IPS-18a (cell line): ENCODE measurements at regions not wholly inside any gene's neighbourhood (a gene's known extent, or its start where the extent isn't known, plus 50 kb on each side); places are given as distances from the start of the nearest gene placed in this dataset.
"Not testable (repeated sequence)": the region's sequence is repeated elsewhere in the genome, so short reads cannot be mapped to it uniquely, and the experiment has no call there.

ENCODE experiments used
- H3K27ac ChIP-seq: one replicate; pipeline ENCODE4 v1.5.1; 2013; ENCODE audit warnings: low read length
- H3K27me3 ChIP-seq: one replicate; pipeline ENCODE4 v1.6.1; 2013; ENCODE audit warnings: mild to moderate bottlenecking, low read length; ENCODE audit not compliant: control insufficient read depth, insufficient read depth
- H3K36me3 ChIP-seq: one replicate; pipeline ENCODE4 v1.6.1; 2013; ENCODE audit warnings: low read depth, low read length; ENCODE audit not compliant: control insufficient read depth
- H3K4me1 ChIP-seq: one replicate; pipeline ENCODE4 v1.6.1; 2013; ENCODE audit warnings: low read depth, low read length; ENCODE audit not compliant: control insufficient read depth
- H3K4me3 ChIP-seq: one replicate; pipeline ENCODE4 v1.5.1; 2013; ENCODE audit warnings: low read length
- H3K9ac ChIP-seq: one replicate; pipeline ENCODE4 v1.6.1; 2013; ENCODE audit warnings: mild to moderate bottlenecking, low read length, moderate library complexity
- H3K9me3 ChIP-seq: one replicate; pipeline ENCODE4 v1.6.1; 2013; ENCODE audit warnings: low read depth, low read length; ENCODE audit not compliant: control insufficient read depth

DNA sequence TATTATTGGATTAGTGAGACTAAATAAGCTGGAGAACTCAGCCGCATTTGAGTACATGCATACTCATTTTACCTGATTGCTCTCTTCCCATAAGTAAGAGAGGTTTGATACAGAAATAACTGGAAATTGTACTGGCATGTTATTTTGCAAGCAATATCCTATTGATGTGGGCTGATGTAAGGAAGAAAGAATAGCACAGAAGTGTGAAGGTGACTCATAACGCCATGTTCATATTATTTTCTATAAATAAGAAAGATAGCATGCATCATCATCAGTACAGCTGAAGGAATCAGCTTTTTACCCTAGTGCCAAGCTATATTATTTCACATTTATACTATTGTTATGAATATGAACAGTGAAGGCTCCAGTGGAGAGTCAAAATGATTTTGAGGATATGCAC is 138.3 kb upstream of the FAM47A start:
- Histone ChIP-seq H3K4me3 (no peak overlapping the region), H3K27me3 (no peaks in the 10 kb centered on the region), H3K27ac (no peak overlapping the region), H3K36me3 (no peaks in the 10 kb centered on the region), H3K9me3 (peaks cover 16% of the 10 kb centered on the region), H3K4me1 (peaks cover 9% of the 10 kb centered on the region), H3K9ac (no peak overlapping the region)

DNA sequence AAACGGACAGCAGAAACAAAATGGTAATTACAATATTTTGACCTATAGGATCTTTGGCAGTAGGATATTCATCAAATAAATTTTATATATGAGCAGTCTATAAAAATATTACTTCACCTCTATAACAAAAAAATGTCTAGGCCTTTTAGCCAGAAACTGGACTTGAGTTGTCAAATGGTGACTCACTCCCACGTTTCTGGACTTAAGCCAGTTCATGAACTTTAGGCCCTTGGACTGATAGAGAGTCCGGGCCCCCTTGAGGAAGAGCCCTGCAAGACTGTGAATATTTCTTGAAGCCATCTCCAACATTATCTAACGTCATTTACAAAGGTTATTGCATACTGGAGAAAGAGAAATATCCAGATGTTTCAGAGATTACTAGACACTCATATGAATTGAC is 106.8 kb upstream of the FAM47A start:
- H3K27ac ChIP-seq: no peak overlapping the region

DNA sequence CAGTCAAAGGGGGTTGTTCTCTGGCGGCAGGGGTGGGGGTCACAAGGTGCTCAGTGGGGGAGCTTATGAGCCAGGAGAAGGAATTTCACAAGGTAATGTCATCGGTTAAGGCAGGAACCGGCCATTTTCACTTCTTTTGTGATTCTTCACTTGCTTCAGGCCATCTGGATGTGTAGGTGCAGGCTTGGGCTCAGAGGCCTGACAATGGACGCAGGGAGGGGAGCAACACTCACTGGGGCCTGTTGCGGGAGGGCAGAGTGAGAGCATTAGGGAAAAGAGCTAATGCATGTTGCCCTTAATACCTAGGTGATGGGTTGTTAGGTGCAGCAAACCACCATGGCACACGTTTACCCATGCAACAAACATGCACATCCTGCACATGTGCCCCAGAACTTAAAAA is 98.0 kb upstream of the FAM47A start:
- H3K4me1 ChIP-seq, H3K36me3 ChIP-seq, H3K27ac ChIP-seq, H3K9ac ChIP-seq, H3K4me3 ChIP-seq, H3K27me3 ChIP-seq: not testable (repeated sequence)
- H3K9me3 ChIP-seq: peaks cover 16% of the 10 kb centered on the region

More for the DNA sequence above, 106.8 kb upstream of the FAM47A start:
- no peaks in the 10 kb centered on the region for H3K27me3 ChIP-seq
- no peaks in the 10 kb centered on the region for H3K36me3 ChIP-seq
- H3K9ac ChIP-seq: no peak overlapping the region
- H3K4me1 ChIP-seq: no peaks in the 10 kb centered on the region
- peaks cover 15% of the 10 kb centered on the region for H3K9me3 ChIP-seq
- H3K4me3 ChIP-seq: no peak overlapping the region

DNA sequence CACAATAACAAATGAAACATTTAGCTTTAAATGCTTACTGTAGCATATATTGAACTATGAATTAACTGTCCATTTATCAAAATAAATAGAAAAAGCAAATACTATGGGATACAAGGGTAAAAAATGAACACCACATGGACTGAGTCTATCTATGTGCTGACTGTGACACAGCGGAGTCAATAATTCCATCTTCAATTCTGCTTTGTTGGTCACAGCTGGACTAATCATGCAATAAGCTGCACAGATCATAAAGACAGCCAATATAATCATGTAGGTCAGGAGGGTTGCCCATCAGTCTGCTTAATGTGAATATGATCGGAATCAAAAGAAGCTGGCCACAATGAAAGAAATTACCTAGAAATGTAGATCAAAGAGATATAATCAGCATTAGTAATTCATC is 95.7 kb upstream of the FAM47A start:
- H3K27me3 ChIP-seq: no peaks in the 10 kb centered on the region
- H3K9me3 ChIP-seq: peaks cover 20% of the 10 kb centered on the region
- no peaks in the 10 kb centered on the region for H3K4me1 ChIP-seq
- H3K36me3 ChIP-seq: no peaks in the 10 kb centered on the region
- no peak overlapping the region for H3K27ac ChIP-seq
- H3K9ac ChIP-seq: no peak overlapping the region
- H3K4me3 ChIP-seq: no peak overlapping the region

DNA sequence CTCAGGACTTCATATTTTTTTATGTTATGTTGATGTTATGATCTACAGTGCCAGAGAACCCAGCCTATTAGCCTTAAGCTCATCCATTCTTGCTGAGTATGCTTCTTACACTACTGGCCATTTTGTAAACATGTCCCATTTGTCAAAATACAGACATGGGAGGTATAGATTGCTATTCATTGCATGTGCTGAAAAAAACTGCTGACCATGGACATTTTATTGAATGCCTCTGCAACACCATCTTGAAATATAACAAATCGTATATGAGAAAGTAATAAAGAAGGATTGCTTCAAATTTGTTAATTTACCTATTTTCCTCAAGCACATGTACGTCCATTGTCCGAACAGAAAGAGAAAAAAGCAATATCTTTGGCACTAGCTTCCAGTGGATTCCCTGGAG is 91.5 kb upstream of the FAM47A start:
- H3K27ac ChIP-seq: no peak overlapping the region
- H3K27me3 ChIP-seq: no peaks in the 10 kb centered on the region
- H3K4me3 ChIP-seq: no peak overlapping the region
- H3K36me3 ChIP-seq: no peaks in the 10 kb centered on the region
- H3K4me1 ChIP-seq: no peaks in the 10 kb centered on the region
- no peak overlapping the region for H3K9ac ChIP-seq
- H3K9me3 ChIP-seq: peaks cover 23% of the 10 kb centered on the region

DNA sequence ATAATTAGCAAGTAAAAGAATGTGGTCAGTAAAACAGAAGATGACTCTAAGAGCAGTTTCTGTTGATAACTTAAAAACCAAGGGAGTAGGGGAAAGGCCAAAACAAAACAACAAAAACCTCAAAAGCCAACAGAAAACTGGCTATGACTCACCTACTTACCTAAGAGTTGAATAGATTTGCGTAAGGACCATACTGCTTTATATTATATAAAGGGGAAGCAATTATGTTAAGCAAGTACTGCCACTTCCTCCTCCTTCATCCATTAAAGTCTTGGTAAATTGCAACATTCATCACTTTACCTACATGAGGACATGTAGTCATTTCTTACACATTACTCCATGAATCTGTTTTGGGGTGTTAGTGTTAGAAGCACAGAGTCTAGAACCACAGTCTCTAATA is 85.9 kb upstream of the FAM47A start:
- peaks cover 21% of the 10 kb centered on the region for H3K9me3 ChIP-seq
- H3K27ac ChIP-seq: no peak overlapping the region
- H3K4me3 ChIP-seq: no peak overlapping the region
- H3K4me1 ChIP-seq: no peaks in the 10 kb centered on the region
- H3K27me3 ChIP-seq: no peaks in the 10 kb centered on the region
- H3K9ac ChIP-seq: no peak overlapping the region
- H3K36me3 ChIP-seq: no peaks in the 10 kb centered on the region

DNA sequence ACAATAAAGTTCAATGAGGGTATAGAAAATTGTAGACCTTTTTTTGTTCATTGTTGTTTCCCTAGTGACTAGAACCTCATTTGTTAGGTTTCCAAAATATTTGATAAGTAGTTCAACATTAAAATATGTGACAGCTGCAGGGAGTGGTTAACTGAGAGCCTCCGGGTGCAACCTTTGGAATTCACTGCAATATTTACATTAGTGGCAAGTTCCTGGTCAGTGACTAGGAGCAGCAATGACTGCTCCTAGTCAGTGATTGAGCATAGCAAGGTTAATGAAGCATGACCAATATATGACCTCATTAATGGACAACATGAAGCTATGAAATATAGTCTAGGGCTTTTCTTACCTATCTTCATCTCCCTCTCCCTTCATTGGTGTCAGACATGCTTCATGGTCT is 65.8 kb upstream of the FAM47A start:
- Histone ChIP-seq H3K27ac (no peak overlapping the region), H3K36me3 (no peaks in the 10 kb centered on the region), H3K9me3 (peaks cover 18% of the 10 kb centered on the region), H3K4me3 (no peak overlapping the region), H3K27me3 (no peaks in the 10 kb centered on the region), H3K4me1 (no peaks in the 10 kb centered on the region), H3K9ac (no peak overlapping the region)
